A673 (cell line): ENCODE measurements at regions not wholly inside any gene's neighbourhood (a gene's known extent, or its start where the extent isn't known, plus 50 kb on each side); places are given as distances from the start of the nearest gene placed in this dataset.

Experiments
- BruUV-seq: library from RNA; stranded (reverse); fragments of 400-500 nt; replicated peaks from 2 replicates; lab custom pipeline; 2021; lab: Mats Ljungman, UMichigan
- CTCF ChIA-PET: fragments of 300-600 bp; sonication (Branson Sonifier 250); formaldehyde crosslinking; loops from one replicate; lab custom pipeline; 2022; ENCODE audit warnings: antibody characterized with exemption; lab: Charles Lee
- POLR2A ChIA-PET: fragments of 300-600 bp; sonication (Branson Sonifier 250); formaldehyde crosslinking; loops from one replicate; lab custom pipeline; 2022; ENCODE audit warnings: antibody characterized with exemption; ENCODE audit not compliant: low non-redundant PET; lab: Charles Lee
- DNase-seq: peaks from one replicate; pipeline ENCODE4 v3.0.0-alpha.2; 2015; ENCODE audit warnings: low spot score
- H3K27ac ChIP-seq: fragments of 200-600 bp; sonication (generic); 2 replicates; pipeline ENCODE4 v1.5.1; 2016; ENCODE audit warnings: mixed run types, low read depth, mild to moderate bottlenecking, mixed read lengths, antibody characterized with exemption, low read length; ENCODE audit not compliant: poor library complexity, severe bottlenecking
- H3K27me3 ChIP-seq: fragments of 200-600 bp; sonication (generic); replicated peaks from 2 replicates; pipeline ENCODE4 v1.6.1; 2017; ENCODE audit warnings: mixed run types, low read depth, mild to moderate bottlenecking, mixed read lengths, antibody characterized with exemption, low read length; ENCODE audit not compliant: insufficient read depth, poor library complexity
- H3K36me3 ChIP-seq: fragments of 200-600 bp; sonication (generic); 2 replicates; pipeline ENCODE4 v1.6.1; 2016; ENCODE audit warnings: mixed run types, mild to moderate bottlenecking, mixed read lengths, antibody characterized with exemption, low read length; ENCODE audit not compliant: insufficient read depth, poor library complexity, severe bottlenecking
- H3K4me1 ChIP-seq: fragments of 200-600 bp; sonication (generic); 2 replicates; pipeline ENCODE4 v1.6.1; 2017; ENCODE audit warnings: mixed run types, mild to moderate bottlenecking, mixed read lengths, antibody characterized with exemption, low read length; ENCODE audit not compliant: insufficient read depth, poor library complexity, severe bottlenecking
- H3K4me3 ChIP-seq: fragments of 200-600 bp; sonication (generic); 2 replicates; pipeline ENCODE4 v1.5.1; 2016; ENCODE audit warnings: low read depth, mixed run types, mild to moderate bottlenecking, mixed read lengths, low read length; ENCODE audit not compliant: poor library complexity, severe bottlenecking
- H3K9me3 ChIP-seq: fragments of 200-600 bp; sonication (generic); 2 replicates; pipeline ENCODE4 v1.6.1; 2016; ENCODE audit warnings: mixed run types, low read depth, mild to moderate bottlenecking, mixed read lengths, antibody characterized with exemption, low read length; ENCODE audit not compliant: poor library complexity, severe bottlenecking
- EZH2 ChIP-seq: fragments of 200-600 bp; sonication (generic); IDR thresholded peaks from 2 replicates; pipeline ENCODE4 v1.6.1; 2017; ENCODE audit warnings: borderline replicate concordance, low read depth, mild to moderate bottlenecking, mixed read lengths, antibody characterized with exemption, low read length; ENCODE audit not compliant: poor library complexity, severe bottlenecking
- intact Hi-C: fragments of 100-400 bp; cut with micrococcal nuclease; formaldehyde crosslinking; loops from one replicate; pipeline ENCODE4 v1.10.0; 2022; ENCODE audit not compliant: unreplicated experiment
- TF ChIP-seq, protein P1 (sequence below): fragments of 300-800, 200-600 bp; sonication (generic); conservative IDR thresholded peaks from 2 replicates; pipeline ENCODE4 v1.5.1; 2017; ENCODE audit warnings: low read depth, mild to moderate bottlenecking, antibody characterized with exemption, low read length, moderate library complexity, mixed read lengths

DNA sequence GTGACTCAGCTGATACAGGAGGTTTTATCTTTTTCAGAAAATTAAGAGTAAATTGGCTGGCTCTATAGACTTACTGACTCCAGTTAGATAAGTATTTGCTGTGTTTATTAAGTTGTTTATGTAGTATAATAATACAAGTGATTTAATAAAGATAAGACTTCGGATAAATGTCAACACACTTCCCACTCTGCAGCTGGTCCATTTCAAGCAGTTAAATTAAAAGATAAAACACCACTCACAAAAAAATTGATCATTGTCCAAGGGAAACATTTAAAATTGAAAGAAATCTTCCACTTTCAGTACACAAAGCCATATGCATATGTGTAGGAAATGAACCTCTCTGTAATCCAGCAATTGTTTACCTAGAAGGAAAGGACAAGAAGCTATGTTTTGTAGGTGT lies 106.1 kb upstream of the SP8 start:
- Histone ChIP-seq H3K27me3 (peaks cover 6% of the 10 kb centered on the region), H3K9me3 (no peaks in the 10 kb centered on the region), H3K27ac (no peak overlapping the region), H3K36me3 (no peaks in the 10 kb centered on the region), H3K4me1 (no peaks in the 10 kb centered on the region), H3K4me3 (no peak overlapping the region)
- no TSS peak for BruUV-seq
- no peak for DNase-seq
- ChIA-PET POLR2A (no interaction called here), CTCF (no interaction called here)
- intact Hi-C loops, result no loop called here
- TF ChIP-seq EZH2, result no peak
- TF ChIP-seq, protein P1, sequence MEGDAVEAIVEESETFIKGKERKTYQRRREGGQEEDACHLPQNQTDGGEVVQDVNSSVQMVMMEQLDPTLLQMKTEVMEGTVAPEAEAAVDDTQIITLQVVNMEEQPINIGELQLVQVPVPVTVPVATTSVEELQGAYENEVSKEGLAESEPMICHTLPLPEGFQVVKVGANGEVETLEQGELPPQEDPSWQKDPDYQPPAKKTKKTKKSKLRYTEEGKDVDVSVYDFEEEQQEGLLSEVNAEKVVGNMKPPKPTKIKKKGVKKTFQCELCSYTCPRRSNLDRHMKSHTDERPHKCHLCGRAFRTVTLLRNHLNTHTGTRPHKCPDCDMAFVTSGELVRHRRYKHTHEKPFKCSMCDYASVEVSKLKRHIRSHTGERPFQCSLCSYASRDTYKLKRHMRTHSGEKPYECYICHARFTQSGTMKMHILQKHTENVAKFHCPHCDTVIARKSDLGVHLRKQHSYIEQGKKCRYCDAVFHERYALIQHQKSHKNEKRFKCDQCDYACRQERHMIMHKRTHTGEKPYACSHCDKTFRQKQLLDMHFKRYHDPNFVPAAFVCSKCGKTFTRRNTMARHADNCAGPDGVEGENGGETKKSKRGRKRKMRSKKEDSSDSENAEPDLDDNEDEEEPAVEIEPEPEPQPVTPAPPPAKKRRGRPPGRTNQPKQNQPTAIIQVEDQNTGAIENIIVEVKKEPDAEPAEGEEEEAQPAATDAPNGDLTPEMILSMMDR, result no peak

DNA sequence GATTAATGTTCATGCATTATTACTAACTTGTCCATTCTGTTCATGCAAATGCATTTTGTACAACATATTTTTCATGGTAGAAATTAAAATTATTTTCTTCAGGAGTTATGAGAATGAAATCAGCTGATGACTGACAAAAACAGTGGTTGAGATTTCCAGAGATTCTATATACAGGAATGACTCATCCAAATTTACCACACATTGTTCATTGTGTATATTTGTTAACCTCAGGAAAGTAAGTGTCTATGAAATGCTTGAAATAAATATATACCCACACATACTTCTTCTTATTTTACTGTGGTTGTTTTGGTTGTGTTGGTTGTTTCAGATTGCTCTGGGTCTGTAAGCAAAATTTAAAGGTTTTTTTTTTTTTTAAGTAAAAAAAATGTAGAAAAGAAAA lies 108.1 kb upstream of the SP8 start:
- no peak for DNase-seq
- no peaks in the 10 kb centered on the region for H3K4me1 ChIP-seq
- H3K9me3 ChIP-seq, result no peaks in the 10 kb centered on the region
- CTCF ChIA-PET, result no interaction called here
- intact Hi-C loops, result no loop called here
- H3K36me3 ChIP-seq, result no peaks in the 10 kb centered on the region
- no TSS peak for BruUV-seq
- H3K27me3 ChIP-seq, result peaks cover 12% of the 10 kb centered on the region
- H3K4me3 ChIP-seq, result no peak overlapping the region
- POLR2A ChIA-PET, result no interaction called here
- no peak for TF ChIP-seq EZH2
- TF ChIP-seq, protein P1, result no peak
- no peak overlapping the region for H3K27ac ChIP-seq

DNA sequence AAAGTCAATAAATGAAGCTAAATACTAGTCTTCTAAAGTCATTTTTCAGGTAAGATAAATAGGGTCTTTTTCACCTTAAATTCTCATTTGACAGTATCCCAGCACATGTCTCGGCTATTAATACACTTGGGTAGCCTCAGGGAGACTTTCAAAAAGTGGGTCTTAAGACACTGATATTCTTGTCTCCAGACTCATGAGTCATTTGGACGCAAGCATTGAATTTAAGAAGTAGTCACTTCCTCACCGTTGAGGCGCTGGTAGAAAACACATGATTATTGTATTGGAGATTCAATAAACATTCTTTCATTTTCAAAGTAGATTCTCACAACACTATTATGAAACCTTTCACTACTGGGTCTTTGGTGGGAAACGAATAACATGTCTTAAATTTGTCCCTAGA lies 108.9 kb upstream of the SP8 start:
- CTCF ChIA-PET, result no interaction called here
- Histone ChIP-seq H3K4me1 (no peaks in the 10 kb centered on the region), H3K27me3 (peaks cover 12% of the 10 kb centered on the region), H3K9me3 (no peaks in the 10 kb centered on the region), H3K36me3 (no peaks in the 10 kb centered on the region), H3K27ac (no peak overlapping the region), H3K4me3 (no peak overlapping the region)
- intact Hi-C loops, result no loop called here
- TF ChIP-seq, protein P1, result no peak
- no peak for TF ChIP-seq EZH2
- no peak for DNase-seq
- POLR2A ChIA-PET, result no interaction called here
- BruUV-seq, result no TSS peak
